GM23338 (cell line): ENCODE measurements at regions not wholly inside any gene's neighbourhood (a gene's known extent, or its start where the extent isn't known, plus 50 kb on each side); places are given as distances from the start of the nearest gene placed in this dataset.
A peak's percentile ranks its signal among the peaks of the same experiment; 100 is the strongest.

Experiments used
- ATAC-seq: fragments of 200-7000 bp; cut with Tn5 transposase; 3 replicates; pipeline ENCODE4 v1.9.1; 2020
- DNase-seq: peaks from one replicate; pipeline ENCODE4 v3.0.0-alpha.2; 2015; ENCODE audit warnings: low spot score
- H2AFZ ChIP-seq: fragments of 200-600 bp; sonication (generic); 2 replicates; pipeline ENCODE4 v1.8.0; 2016; ENCODE audit warnings: antibody characterized with exemption, mild to moderate bottlenecking, moderate library complexity
- H3F3A ChIP-seq: fragments of 200-600 bp; sonication (generic); replicated peaks from 2 replicates; pipeline ENCODE4 v1.8.0; 2017; ENCODE audit warnings: antibody characterized with exemption, mixed run types, low read depth
- H3K27ac ChIP-seq: fragments of 200-600 bp; sonication (generic); 2 replicates; pipeline ENCODE4 v1.6.1; 2016; ENCODE audit warnings: low read depth
- H3K27me3 ChIP-seq: fragments of 200-600 bp; sonication (generic); 2 replicates; pipeline ENCODE4 v1.8.0; 2016; ENCODE audit warnings: mild to moderate bottlenecking, mixed run types, moderate library complexity; ENCODE audit not compliant: insufficient read depth
- H3K36me3 ChIP-seq: fragments of 200-600 bp; sonication (generic); 2 replicates; pipeline ENCODE4 v1.8.0; 2016; ENCODE audit warnings: mild to moderate bottlenecking; ENCODE audit not compliant: insufficient read depth
- H3K4me1 ChIP-seq: fragments of 200-600 bp; sonication (generic); 2 replicates; pipeline ENCODE4 v1.8.0; 2016; ENCODE audit warnings: mild to moderate bottlenecking, moderate library complexity; ENCODE audit not compliant: insufficient read depth
- H3K4me2 ChIP-seq: fragments of 200-600 bp; sonication (generic); 2 replicates; pipeline ENCODE4 v1.7.1; 2017; ENCODE audit warnings: mixed run types
- H3K4me3 ChIP-seq: fragments of 200-600 bp; sonication (generic); 2 replicates; pipeline ENCODE4 v1.6.1; 2016; ENCODE audit warnings: mixed run types
- H3K79me2 ChIP-seq: fragments of 200-600 bp; sonication (generic); replicated peaks from 2 replicates; pipeline ENCODE4 v1.8.0; 2017; ENCODE audit warnings: mild to moderate bottlenecking; ENCODE audit not compliant: insufficient read depth
- H3K9me2 ChIP-seq: fragments of 200-600 bp; sonication (generic); 2 replicates; pipeline ENCODE4 v1.8.0; 2017; ENCODE audit not compliant: insufficient read depth
- H4K20me1 ChIP-seq: fragments of 200-600 bp; sonication (generic); replicated peaks from 2 replicates; pipeline ENCODE4 v1.8.0; 2017; ENCODE audit warnings: mild to moderate bottlenecking; ENCODE audit not compliant: insufficient read depth
- H3K27ac Mint-ChIP-seq: 2 replicates; pipeline ENCODE4 v1.8.0; 2020; ENCODE audit warnings: inconsistent platforms, mild to moderate bottlenecking, moderate library complexity, mixed read lengths
- H3K27me3 Mint-ChIP-seq: 3 replicates; pipeline ENCODE4 v1.8.0; 2022; ENCODE audit warnings: low read depth, mild to moderate bottlenecking, moderate library complexity, mixed read lengths, inconsistent platforms; ENCODE audit not compliant: insufficient read depth, poor library complexity
- H3K36me3 Mint-ChIP-seq: 3 replicates; pipeline ENCODE4 v1.8.0; 2021; ENCODE audit warnings: low read depth, mild to moderate bottlenecking, inconsistent platforms, moderate library complexity, mixed read lengths
- H3K4me1 Mint-ChIP-seq: 3 replicates; pipeline ENCODE4 v1.8.0; 2020; ENCODE audit warnings: mild to moderate bottlenecking, inconsistent platforms, mixed read lengths
- H3K4me3 Mint-ChIP-seq: 3 replicates; pipeline ENCODE4 v1.8.0; 2021; ENCODE audit warnings: moderate library complexity, mild to moderate bottlenecking, inconsistent platforms, mixed read lengths
- H3K9me3 Mint-ChIP-seq: 3 replicates; pipeline ENCODE4 v1.8.0; 2020; ENCODE audit warnings: moderate library complexity, mild to moderate bottlenecking, inconsistent platforms, mixed read lengths
- CREB1 ChIP-seq: fragments of 250-450 bp; sonication (Bioruptor Pico); IDR thresholded peaks from 2 replicates; pipeline ENCODE4 v1.5.0; 2020; ENCODE audit warnings: low read depth, mild to moderate bottlenecking, moderate library complexity
- EZH2 ChIP-seq: fragments of 200-600 bp; sonication (generic); IDR thresholded peaks from one replicate; pipeline ENCODE4 v1.8.0; 2017; ENCODE audit warnings: antibody characterized with exemption, mild to moderate bottlenecking, low read depth; ENCODE audit not compliant: unreplicated experiment
- EZH2phosphoT487 ChIP-seq: fragments of 200-600 bp; sonication (generic); IDR thresholded peaks from one replicate; pipeline ENCODE4 v1.8.1; 2018; ENCODE audit warnings: antibody characterized with exemption; ENCODE audit not compliant: unreplicated experiment
- JUNB ChIP-seq: IDR thresholded peaks from one replicate; pipeline ENCODE4 v1.6.1; 2016; ENCODE audit warnings: antibody characterized with exemption; ENCODE audit not compliant: unreplicated experiment
- NANOG ChIP-seq: IDR thresholded peaks from 2 replicates; pipeline ENCODE4 v1.6.1; 2016; ENCODE audit warnings: antibody characterized with exemption, borderline replicate concordance
- POLR2AphosphoS5 ChIP-seq: IDR thresholded peaks from 2 replicates; pipeline ENCODE4 v1.6.1; 2016; ENCODE audit warnings: antibody characterized with exemption, low read depth
- STAT1 ChIP-seq: IDR thresholded peaks from one replicate; pipeline ENCODE4 v1.6.1; 2016; ENCODE audit warnings: antibody characterized with exemption; ENCODE audit not compliant: unreplicated experiment
- ZNF114 ChIP-seq: fragments of 250-450 bp; sonication (Bioruptor Pico); IDR thresholded peaks from 2 replicates; pipeline ENCODE4 v1.5.0; 2020; ENCODE audit warnings: mild to moderate bottlenecking, moderate library complexity
- ZNF331 ChIP-seq: fragments of 250-450 bp; sonication (Bioruptor Pico); IDR thresholded peaks from 2 replicates; pipeline ENCODE4 v1.5.0; 2020; ENCODE audit warnings: low read depth, mild to moderate bottlenecking, moderate library complexity
- TF ChIP-seq, protein P1 (sequence below): IDR thresholded peaks from one replicate; pipeline ENCODE4 v1.6.1; 2018; ENCODE audit warnings: antibody characterized with exemption; ENCODE audit not compliant: unreplicated experiment
- TF ChIP-seq, protein P2 (sequence below): IDR thresholded peaks from 2 replicates; pipeline ENCODE4 v1.6.1; 2016; ENCODE audit warnings: antibody characterized with exemption
- TF ChIP-seq, protein P3 (sequence below), 2 experiments: fragments of 200-600 bp in 1 of 2; sonication (generic) in 1 of 2; conservative IDR thresholded peaks; 2 replicates each; pipeline versions ENCODE4 v1.5.1 to v1.6.1; 2016 to 2017; ENCODE audit warnings: antibody characterized with exemption in 2 of 2, low read depth in 2 of 2, mild to moderate bottlenecking in 2 of 2, moderate library complexity in 1 of 2

DNA sequence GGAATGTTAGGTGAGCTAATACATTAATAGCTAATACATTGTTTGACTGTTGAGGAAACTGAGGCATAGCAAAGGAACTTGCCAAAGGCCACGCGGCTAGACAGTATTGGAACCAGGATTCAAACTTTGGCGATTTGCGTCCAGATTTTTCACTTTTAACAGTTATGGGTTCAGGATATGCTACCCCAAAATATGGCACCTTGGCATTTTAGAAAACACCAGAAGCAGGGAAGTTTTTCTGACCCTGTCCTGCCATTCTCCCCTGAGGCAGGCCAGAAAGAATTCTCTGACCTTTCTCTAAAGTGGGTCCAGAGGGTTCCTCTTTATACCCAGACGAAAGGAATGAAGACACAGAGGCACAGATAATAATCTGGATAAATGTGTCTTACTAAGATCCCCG lies 166.9 kb downstream of the MYCN start:
- DNase-seq (no peak), ATAC-seq (no peak)
- Histone ChIP-seq H3K9me2 (peaks cover 2% of the 10 kb centered on the region; the same call in 1 of the 2 replicates), H3K4me2 (peak overlapping the region; percentile 62; the same call in 1 of the 2 replicates), H3K4me3 (no peak overlapping the region), H3K4me1 (peaks cover 37% of the 10 kb centered on the region), H3K79me2 (no peaks in the 10 kb centered on the region), H2AFZ (no peak overlapping the region), H4K20me1 (no peaks in the 10 kb centered on the region), H3K27ac (peak overlapping the region; percentile 99), H3K36me3 (no peaks in the 10 kb centered on the region), H3K27me3 (no peaks in the 10 kb centered on the region), H3F3A (peaks cover 16% of the 10 kb centered on the region)
- no peaks in the 10 kb centered on the region; the same call in 2 of the 3 replicates for H3K36me3 Mint-ChIP-seq
- peaks cover 3% of the 10 kb centered on the region; the same call in 2 of the 3 replicates for H3K9me3 Mint-ChIP-seq
- H3K27me3 Mint-ChIP-seq: peaks cover 12% of the 10 kb centered on the region
- H3K4me1 Mint-ChIP-seq: peaks cover 54% of the 10 kb centered on the region
- peak overlapping the region; percentile 98; the same call in 1 of the 2 replicates for H3K27ac Mint-ChIP-seq
- no peak for TF ChIP-seq JUNB
- no peak for TF ChIP-seq CREB1 (CRISPR knock-in tag)
- TF ChIP-seq, protein P1, sequence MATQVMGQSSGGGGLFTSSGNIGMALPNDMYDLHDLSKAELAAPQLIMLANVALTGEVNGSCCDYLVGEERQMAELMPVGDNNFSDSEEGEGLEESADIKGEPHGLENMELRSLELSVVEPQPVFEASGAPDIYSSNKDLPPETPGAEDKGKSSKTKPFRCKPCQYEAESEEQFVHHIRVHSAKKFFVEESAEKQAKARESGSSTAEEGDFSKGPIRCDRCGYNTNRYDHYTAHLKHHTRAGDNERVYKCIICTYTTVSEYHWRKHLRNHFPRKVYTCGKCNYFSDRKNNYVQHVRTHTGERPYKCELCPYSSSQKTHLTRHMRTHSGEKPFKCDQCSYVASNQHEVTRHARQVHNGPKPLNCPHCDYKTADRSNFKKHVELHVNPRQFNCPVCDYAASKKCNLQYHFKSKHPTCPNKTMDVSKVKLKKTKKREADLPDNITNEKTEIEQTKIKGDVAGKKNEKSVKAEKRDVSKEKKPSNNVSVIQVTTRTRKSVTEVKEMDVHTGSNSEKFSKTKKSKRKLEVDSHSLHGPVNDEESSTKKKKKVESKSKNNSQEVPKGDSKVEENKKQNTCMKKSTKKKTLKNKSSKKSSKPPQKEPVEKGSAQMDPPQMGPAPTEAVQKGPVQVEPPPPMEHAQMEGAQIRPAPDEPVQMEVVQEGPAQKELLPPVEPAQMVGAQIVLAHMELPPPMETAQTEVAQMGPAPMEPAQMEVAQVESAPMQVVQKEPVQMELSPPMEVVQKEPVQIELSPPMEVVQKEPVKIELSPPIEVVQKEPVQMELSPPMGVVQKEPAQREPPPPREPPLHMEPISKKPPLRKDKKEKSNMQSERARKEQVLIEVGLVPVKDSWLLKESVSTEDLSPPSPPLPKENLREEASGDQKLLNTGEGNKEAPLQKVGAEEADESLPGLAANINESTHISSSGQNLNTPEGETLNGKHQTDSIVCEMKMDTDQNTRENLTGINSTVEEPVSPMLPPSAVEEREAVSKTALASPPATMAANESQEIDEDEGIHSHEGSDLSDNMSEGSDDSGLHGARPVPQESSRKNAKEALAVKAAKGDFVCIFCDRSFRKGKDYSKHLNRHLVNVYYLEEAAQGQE: no peak
- TF ChIP-seq EZH2: no peak
- TF ChIP-seq STAT1: no peak
- TF ChIP-seq ZNF331 (CRISPR knock-in tag): no peak
- no peak for TF ChIP-seq ZNF114 (CRISPR knock-in tag)
- no peak for TF ChIP-seq EZH2phosphoT487
- TF ChIP-seq, protein P2, sequence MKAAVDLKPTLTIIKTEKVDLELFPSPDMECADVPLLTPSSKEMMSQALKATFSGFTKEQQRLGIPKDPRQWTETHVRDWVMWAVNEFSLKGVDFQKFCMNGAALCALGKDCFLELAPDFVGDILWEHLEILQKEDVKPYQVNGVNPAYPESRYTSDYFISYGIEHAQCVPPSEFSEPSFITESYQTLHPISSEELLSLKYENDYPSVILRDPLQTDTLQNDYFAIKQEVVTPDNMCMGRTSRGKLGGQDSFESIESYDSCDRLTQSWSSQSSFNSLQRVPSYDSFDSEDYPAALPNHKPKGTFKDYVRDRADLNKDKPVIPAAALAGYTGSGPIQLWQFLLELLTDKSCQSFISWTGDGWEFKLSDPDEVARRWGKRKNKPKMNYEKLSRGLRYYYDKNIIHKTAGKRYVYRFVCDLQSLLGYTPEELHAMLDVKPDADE: no peak
- no peak for TF ChIP-seq POLR2AphosphoS5
- no peak for TF ChIP-seq NANOG
- no peak overlapping the region for H3K4me3 Mint-ChIP-seq

DNA sequence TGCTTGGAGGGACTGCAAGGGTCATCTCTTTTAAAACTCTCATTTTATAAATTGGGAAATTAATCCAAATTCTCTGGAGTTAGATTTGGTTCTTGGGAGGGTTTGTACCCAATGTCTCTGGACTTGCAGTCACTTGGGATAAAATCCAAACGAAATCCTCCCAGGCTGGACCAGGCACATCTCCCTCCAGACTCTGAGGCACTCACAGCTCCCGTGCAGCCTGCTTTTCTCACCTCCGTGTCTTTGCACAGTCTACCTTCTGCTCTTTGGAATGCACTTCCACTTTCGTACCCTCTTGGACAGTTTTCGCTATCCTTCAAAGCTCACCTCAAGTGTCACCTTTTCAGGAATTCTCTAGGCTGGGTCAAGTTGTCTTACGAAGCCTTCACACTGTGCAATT lies 166.3 kb downstream of the MYCN start:
- H3K4me1 Mint-ChIP-seq: peaks cover 59% of the 10 kb centered on the region
- Histone ChIP-seq H3K27me3 (no peaks in the 10 kb centered on the region), H3F3A (peaks cover 16% of the 10 kb centered on the region), H3K79me2 (no peaks in the 10 kb centered on the region), H3K4me1 (peaks cover 37% of the 10 kb centered on the region), H4K20me1 (no peaks in the 10 kb centered on the region), H3K4me3 (peak overlapping the region; percentile 11; the same call in 1 of the 2 replicates), H3K4me2 (peak overlapping the region; percentile 62), H3K36me3 (no peaks in the 10 kb centered on the region), H3K27ac (peak overlapping the region; percentile 99), H2AFZ (0 out of 2 replicates have a peak overlapping the region, but pooled peaks have one; percentile 23), H3K9me2 (no peaks in the 10 kb centered on the region)
- H3K27me3 Mint-ChIP-seq: peaks cover 12% of the 10 kb centered on the region
- H3K36me3 Mint-ChIP-seq: no peaks in the 10 kb centered on the region; the same call in 2 of the 3 replicates
- peaks cover 3% of the 10 kb centered on the region; the same call in 2 of the 3 replicates for H3K9me3 Mint-ChIP-seq
- no peak overlapping the region for H3K4me3 Mint-ChIP-seq
- peak overlapping the region; percentile 98 for H3K27ac Mint-ChIP-seq
- no peak for ATAC-seq
- DNase-seq: no peak
- TF ChIP-seq NANOG: no peak
- TF ChIP-seq, protein P3, sequence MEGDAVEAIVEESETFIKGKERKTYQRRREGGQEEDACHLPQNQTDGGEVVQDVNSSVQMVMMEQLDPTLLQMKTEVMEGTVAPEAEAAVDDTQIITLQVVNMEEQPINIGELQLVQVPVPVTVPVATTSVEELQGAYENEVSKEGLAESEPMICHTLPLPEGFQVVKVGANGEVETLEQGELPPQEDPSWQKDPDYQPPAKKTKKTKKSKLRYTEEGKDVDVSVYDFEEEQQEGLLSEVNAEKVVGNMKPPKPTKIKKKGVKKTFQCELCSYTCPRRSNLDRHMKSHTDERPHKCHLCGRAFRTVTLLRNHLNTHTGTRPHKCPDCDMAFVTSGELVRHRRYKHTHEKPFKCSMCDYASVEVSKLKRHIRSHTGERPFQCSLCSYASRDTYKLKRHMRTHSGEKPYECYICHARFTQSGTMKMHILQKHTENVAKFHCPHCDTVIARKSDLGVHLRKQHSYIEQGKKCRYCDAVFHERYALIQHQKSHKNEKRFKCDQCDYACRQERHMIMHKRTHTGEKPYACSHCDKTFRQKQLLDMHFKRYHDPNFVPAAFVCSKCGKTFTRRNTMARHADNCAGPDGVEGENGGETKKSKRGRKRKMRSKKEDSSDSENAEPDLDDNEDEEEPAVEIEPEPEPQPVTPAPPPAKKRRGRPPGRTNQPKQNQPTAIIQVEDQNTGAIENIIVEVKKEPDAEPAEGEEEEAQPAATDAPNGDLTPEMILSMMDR (conservative IDR thresholded peaks at IDR 0.05; ENCODE audit: low read depth in 2 of 2): no peak
- TF ChIP-seq, protein P2: no peak
